ENCODE measurements at regions not wholly inside any gene's neighbourhood (a gene's known extent, or its start where the extent isn't known, plus 50 kb on each side); places are given as distances from the start of the nearest gene placed in this dataset.

- Histone ChIP-seq H3K4me3 (ENCODE audit: low read depth, low read length) (no peak overlapping the region), H3K4me1 (ENCODE audit: control insufficient read depth, insufficient read depth, low read length) (peaks cover 3% of the 10 kb centered on the region), H3K9me3 (ENCODE audit: control insufficient read depth, insufficient read depth, low read length) (no peaks in the 10 kb centered on the region), H3K36me3 (ENCODE audit: control insufficient read depth, insufficient read depth, low read length) (no peaks in the 10 kb centered on the region), H3K9ac (ENCODE audit: low read depth, low read length) (no peak overlapping the region), H3K27me3 (ENCODE audit: control insufficient read depth, insufficient read depth, low read length) (peaks cover 3% of the 10 kb centered on the region)
These were observed 59.2 kb downstream of the EMX2 start for GRCh38 chr10:117601716-117602115.

GRCh38 chr10:117603081-117603480 lies 60.5 kb downstream of the EMX2 start:
- no peak overlapping the region for H3K4me3 ChIP-seq (ENCODE audit: low read depth, low read length)
- peaks cover 3% of the 10 kb centered on the region for H3K27me3 ChIP-seq (ENCODE audit: control insufficient read depth, insufficient read depth, low read length)
- peaks cover 3% of the 10 kb centered on the region for H3K4me1 ChIP-seq (ENCODE audit: control insufficient read depth, insufficient read depth, low read length)

GRCh38 chr10:117603726-117604125 lies 61.2 kb downstream of the EMX2 start:
- Histone ChIP-seq H3K9ac (ENCODE audit: low read depth, low read length) (no peak overlapping the region), H3K9me3 (ENCODE audit: control insufficient read depth, insufficient read depth, low read length) (no peaks in the 10 kb centered on the region), H3K27me3 (ENCODE audit: control insufficient read depth, insufficient read depth, low read length) (peaks cover 3% of the 10 kb centered on the region)

More at GRCh38 chr10:117603081-117603480, 60.5 kb downstream of the EMX2 start:
- H3K9me3 ChIP-seq (ENCODE audit: control insufficient read depth, insufficient read depth, low read length): no peaks in the 10 kb centered on the region
- H3K36me3 ChIP-seq (ENCODE audit: control insufficient read depth, insufficient read depth, low read length): no peaks in the 10 kb centered on the region
- H3K9ac ChIP-seq (ENCODE audit: low read depth, low read length): no peak overlapping the region

GRCh38 chr10:117609095-117609795 lies 66.7 kb downstream of the EMX2 start:
- H3K4me3 ChIP-seq (ENCODE audit: low read depth, low read length): no peak overlapping the region
- peaks cover 6% of the 10 kb centered on the region for H3K4me1 ChIP-seq (ENCODE audit: control insufficient read depth, insufficient read depth, low read length)
- H3K9ac ChIP-seq (ENCODE audit: low read depth, low read length): no peak overlapping the region
- no peaks in the 10 kb centered on the region for H3K9me3 ChIP-seq (ENCODE audit: control insufficient read depth, insufficient read depth, low read length)
- H3K27me3 ChIP-seq (ENCODE audit: control insufficient read depth, insufficient read depth, low read length): peaks cover 3% of the 10 kb centered on the region
- no peaks in the 10 kb centered on the region for H3K36me3 ChIP-seq (ENCODE audit: control insufficient read depth, insufficient read depth, low read length)

More at GRCh38 chr10:117603726-117604125, 61.2 kb downstream of the EMX2 start:
- H3K4me1 ChIP-seq (ENCODE audit: control insufficient read depth, insufficient read depth, low read length): peaks cover 3% of the 10 kb centered on the region
- H3K36me3 ChIP-seq (ENCODE audit: control insufficient read depth, insufficient read depth, low read length): no peaks in the 10 kb centered on the region
- H3K4me3 ChIP-seq (ENCODE audit: low read depth, low read length): no peak overlapping the region

- Histone ChIP-seq H3K36me3 (ENCODE audit: control insufficient read depth, insufficient read depth, low read length) (no peaks in the 10 kb centered on the region), H3K9me3 (ENCODE audit: control insufficient read depth, insufficient read depth, low read length) (no peaks in the 10 kb centered on the region), H3K9ac (ENCODE audit: low read depth, low read length) (no peak overlapping the region), H3K4me3 (ENCODE audit: low read depth, low read length) (no peak overlapping the region), H3K4me1 (ENCODE audit: control insufficient read depth, insufficient read depth, low read length) (peaks cover 6% of the 10 kb centered on the region), H3K27me3 (ENCODE audit: control insufficient read depth, insufficient read depth, low read length) (peaks cover 3% of the 10 kb centered on the region)
These were observed 67.2 kb downstream of the EMX2 start for GRCh38 chr10:117609796-117610170.

- peaks cover 3% of the 10 kb centered on the region for H3K27me3 ChIP-seq (ENCODE audit: control insufficient read depth, insufficient read depth, low read length)
- no peak overlapping the region for H3K9ac ChIP-seq (ENCODE audit: low read depth, low read length)
- peaks cover 6% of the 10 kb centered on the region for H3K4me1 ChIP-seq (ENCODE audit: control insufficient read depth, insufficient read depth, low read length)
- no peak overlapping the region for H3K4me3 ChIP-seq (ENCODE audit: low read depth, low read length)
- no peaks in the 10 kb centered on the region for H3K9me3 ChIP-seq (ENCODE audit: control insufficient read depth, insufficient read depth, low read length)
- H3K36me3 ChIP-seq (ENCODE audit: control insufficient read depth, insufficient read depth, low read length): no peaks in the 10 kb centered on the region
These were observed 67.8 kb downstream of the EMX2 start for GRCh38 chr10:117610321-117610720.

GRCh38 chr10:117612113-117612512 lies 69.6 kb downstream of the EMX2 start:
- Histone ChIP-seq H3K9ac (ENCODE audit: low read depth, low read length) (no peak overlapping the region), H3K36me3 (ENCODE audit: control insufficient read depth, insufficient read depth, low read length) (no peaks in the 10 kb centered on the region), H3K4me1 (ENCODE audit: control insufficient read depth, insufficient read depth, low read length) (peaks cover 6% of the 10 kb centered on the region), H3K27me3 (ENCODE audit: control insufficient read depth, insufficient read depth, low read length) (no peaks in the 10 kb centered on the region), H3K9me3 (ENCODE audit: control insufficient read depth, insufficient read depth, low read length) (no peaks in the 10 kb centered on the region), H3K4me3 (ENCODE audit: low read depth, low read length) (no peak overlapping the region)

- no peaks in the 10 kb centered on the region for H3K4me1 ChIP-seq (ENCODE audit: control insufficient read depth, insufficient read depth, low read length)
- H3K9me3 ChIP-seq (ENCODE audit: control insufficient read depth, insufficient read depth, low read length): no peaks in the 10 kb centered on the region
- no peaks in the 10 kb centered on the region for H3K27me3 ChIP-seq (ENCODE audit: control insufficient read depth, insufficient read depth, low read length)
- no peak overlapping the region for H3K4me3 ChIP-seq (ENCODE audit: low read depth, low read length)
- H3K36me3 ChIP-seq (ENCODE audit: control insufficient read depth, insufficient read depth, low read length): no peaks in the 10 kb centered on the region
- no peak overlapping the region for H3K9ac ChIP-seq (ENCODE audit: low read depth, low read length)
These were observed 73.1 kb downstream of the EMX2 start for GRCh38 chr10:117615649-117616048.

GRCh38 chr10:117616179-117616578 lies 73.6 kb downstream of the EMX2 start:
- Histone ChIP-seq H3K27me3 (ENCODE audit: control insufficient read depth, insufficient read depth, low read length) (no peaks in the 10 kb centered on the region), H3K36me3 (ENCODE audit: control insufficient read depth, insufficient read depth, low read length) (no peaks in the 10 kb centered on the region), H3K9me3 (ENCODE audit: control insufficient read depth, insufficient read depth, low read length) (no peaks in the 10 kb centered on the region), H3K9ac (ENCODE audit: low read depth, low read length) (no peak overlapping the region), H3K4me3 (ENCODE audit: low read depth, low read length) (no peak overlapping the region), H3K4me1 (ENCODE audit: control insufficient read depth, insufficient read depth, low read length) (no peaks in the 10 kb centered on the region)

GRCh38 chr10:117617086-117617485 lies 74.5 kb downstream of the EMX2 start:
- no peaks in the 10 kb centered on the region for H3K27me3 ChIP-seq (ENCODE audit: control insufficient read depth, insufficient read depth, low read length)
- H3K4me3 ChIP-seq (ENCODE audit: low read depth, low read length): no peak overlapping the region
- no peaks in the 10 kb centered on the region for H3K4me1 ChIP-seq (ENCODE audit: control insufficient read depth, insufficient read depth, low read length)
- no peaks in the 10 kb centered on the region for H3K9me3 ChIP-seq (ENCODE audit: control insufficient read depth, insufficient read depth, low read length)
- H3K9ac ChIP-seq (ENCODE audit: low read depth, low read length): no peak overlapping the region
- H3K36me3 ChIP-seq (ENCODE audit: control insufficient read depth, insufficient read depth, low read length): no peaks in the 10 kb centered on the region

- Histone ChIP-seq H3K36me3 (ENCODE audit: control insufficient read depth, insufficient read depth, low read length) (no peaks in the 10 kb centered on the region), H3K4me3 (ENCODE audit: low read depth, low read length) (no peak overlapping the region), H3K4me1 (ENCODE audit: control insufficient read depth, insufficient read depth, low read length) (no peaks in the 10 kb centered on the region), H3K9me3 (ENCODE audit: control insufficient read depth, insufficient read depth, low read length) (no peaks in the 10 kb centered on the region), H3K27me3 (ENCODE audit: control insufficient read depth, insufficient read depth, low read length) (no peaks in the 10 kb centered on the region), H3K9ac (ENCODE audit: low read depth, low read length) (no peak overlapping the region)
These were observed 75.1 kb downstream of the EMX2 start for GRCh38 chr10:117617659-117618058.

- H3K27me3 ChIP-seq (ENCODE audit: control insufficient read depth, insufficient read depth, low read length): no peaks in the 10 kb centered on the region
- no peak overlapping the region for H3K9ac ChIP-seq (ENCODE audit: low read depth, low read length)
- no peaks in the 10 kb centered on the region for H3K4me1 ChIP-seq (ENCODE audit: control insufficient read depth, insufficient read depth, low read length)
- H3K9me3 ChIP-seq (ENCODE audit: control insufficient read depth, insufficient read depth, low read length): no peaks in the 10 kb centered on the region
- no peaks in the 10 kb centered on the region for H3K36me3 ChIP-seq (ENCODE audit: control insufficient read depth, insufficient read depth, low read length)
- H3K4me3 ChIP-seq (ENCODE audit: low read depth, low read length): no peak overlapping the region
These were observed 76.7 kb downstream of the EMX2 start for GRCh38 chr10:117619223-117619622.
